Breast epithelium (tissue), 3 donors: ENCODE measurements at regions not wholly inside any gene's neighbourhood (a gene's known extent, or its start where the extent isn't known, plus 50 kb on each side); places are given as distances from the start of the nearest gene placed in this dataset.

ENCODE experiments used
- POLR2A ChIP-seq: fragments of 450-650 bp; IDR thresholded peaks from one replicate; pipeline ENCODE4 v1.6.1; 2016; ENCODE audit warnings: antibody characterized with exemption, mild to moderate bottlenecking, moderate library complexity
- TF ChIP-seq, protein P1 (sequence below), 3 donors: fragments of 450-650 bp; IDR thresholded peaks; one replicate each; pipeline ENCODE4 v1.5.1; 2016 to 2017; ENCODE audit warnings: antibody characterized with exemption in 3 of 3, mild to moderate bottlenecking in 3 of 3, moderate library complexity in 3 of 3

DNA sequence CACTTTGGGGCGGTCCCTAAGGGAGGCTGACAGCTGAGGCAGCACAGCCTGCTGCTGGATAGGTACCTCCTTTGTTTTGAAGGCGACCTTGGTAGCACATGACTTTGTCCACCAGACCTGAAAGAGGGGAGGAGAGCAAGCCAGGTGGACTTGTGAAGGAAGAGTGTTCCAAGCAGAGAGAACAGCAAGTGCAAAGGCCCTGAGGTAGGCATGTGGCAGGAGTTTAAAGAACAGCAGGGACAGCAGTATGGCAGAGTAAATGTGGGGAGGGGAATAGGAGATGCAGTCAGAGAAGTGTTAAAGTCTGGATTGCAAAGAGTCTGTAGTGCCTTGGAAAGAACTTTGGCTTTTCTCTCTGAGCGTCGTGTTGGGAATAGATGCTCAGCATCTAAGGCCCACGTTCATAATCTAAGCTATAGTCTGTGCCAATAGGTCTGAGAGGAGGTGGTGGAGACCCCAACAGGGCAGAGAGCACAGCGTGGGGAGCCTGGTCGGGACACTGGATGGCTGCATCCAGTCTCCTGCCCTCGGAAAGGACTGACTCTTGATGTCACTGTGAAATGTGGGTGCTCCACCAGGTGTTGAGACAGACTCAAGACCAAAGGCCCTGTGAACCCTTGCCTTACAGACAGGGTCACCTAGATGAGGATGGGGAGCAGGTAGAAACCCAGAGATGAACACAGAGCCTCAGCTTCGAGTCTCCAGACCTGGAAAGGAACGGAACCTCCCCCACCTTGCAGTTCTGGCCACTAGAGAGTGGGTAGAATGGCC is 242.1 kb upstream of the PWP1 start:
- TF ChIP-seq, protein P1, sequence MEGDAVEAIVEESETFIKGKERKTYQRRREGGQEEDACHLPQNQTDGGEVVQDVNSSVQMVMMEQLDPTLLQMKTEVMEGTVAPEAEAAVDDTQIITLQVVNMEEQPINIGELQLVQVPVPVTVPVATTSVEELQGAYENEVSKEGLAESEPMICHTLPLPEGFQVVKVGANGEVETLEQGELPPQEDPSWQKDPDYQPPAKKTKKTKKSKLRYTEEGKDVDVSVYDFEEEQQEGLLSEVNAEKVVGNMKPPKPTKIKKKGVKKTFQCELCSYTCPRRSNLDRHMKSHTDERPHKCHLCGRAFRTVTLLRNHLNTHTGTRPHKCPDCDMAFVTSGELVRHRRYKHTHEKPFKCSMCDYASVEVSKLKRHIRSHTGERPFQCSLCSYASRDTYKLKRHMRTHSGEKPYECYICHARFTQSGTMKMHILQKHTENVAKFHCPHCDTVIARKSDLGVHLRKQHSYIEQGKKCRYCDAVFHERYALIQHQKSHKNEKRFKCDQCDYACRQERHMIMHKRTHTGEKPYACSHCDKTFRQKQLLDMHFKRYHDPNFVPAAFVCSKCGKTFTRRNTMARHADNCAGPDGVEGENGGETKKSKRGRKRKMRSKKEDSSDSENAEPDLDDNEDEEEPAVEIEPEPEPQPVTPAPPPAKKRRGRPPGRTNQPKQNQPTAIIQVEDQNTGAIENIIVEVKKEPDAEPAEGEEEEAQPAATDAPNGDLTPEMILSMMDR (IDR thresholded peaks at IDR 0.05): no peak
- TF ChIP-seq POLR2A: no peak
